Choroid plexus epithelial cell (primary cell): ENCODE measurements at regions not wholly inside any gene's neighbourhood (a gene's known extent, or its start where the extent isn't known, plus 50 kb on each side); places are given as distances from the start of the nearest gene placed in this dataset.
A peak's percentile ranks its signal among the peaks of the same experiment; 100 is the strongest.

Experiments
- DNase-seq: peaks from one replicate; pipeline ENCODE4 v3.0.0-alpha.2; 2010; ENCODE audit warnings: low read depth
- H3K4me3 ChIP-seq: 2 replicates; pipeline ENCODE4 v1.5.1; 2011; ENCODE audit warnings: low read depth, mild to moderate bottlenecking, control low read depth, low read length, moderate library complexity
- TF ChIP-seq, protein P1 (sequence below): conservative IDR thresholded peaks from 2 replicates; pipeline ENCODE4 v1.5.1; 2011; ENCODE audit warnings: low read depth, mild to moderate bottlenecking, control low read depth, inconsistent platforms, low read length, moderate library complexity

GRCh38 chr5:167822241-167822640, 469.2 kb upstream of the WWC1 start:
- DNase-seq, result peak; percentile 55
- no peak overlapping the region for H3K4me3 ChIP-seq

GRCh38 chr5:167823405-167823804, 468.0 kb upstream of the WWC1 start:
- no peak for DNase-seq
- H3K4me3 ChIP-seq, result no peak overlapping the region
- TF ChIP-seq, protein P1, sequence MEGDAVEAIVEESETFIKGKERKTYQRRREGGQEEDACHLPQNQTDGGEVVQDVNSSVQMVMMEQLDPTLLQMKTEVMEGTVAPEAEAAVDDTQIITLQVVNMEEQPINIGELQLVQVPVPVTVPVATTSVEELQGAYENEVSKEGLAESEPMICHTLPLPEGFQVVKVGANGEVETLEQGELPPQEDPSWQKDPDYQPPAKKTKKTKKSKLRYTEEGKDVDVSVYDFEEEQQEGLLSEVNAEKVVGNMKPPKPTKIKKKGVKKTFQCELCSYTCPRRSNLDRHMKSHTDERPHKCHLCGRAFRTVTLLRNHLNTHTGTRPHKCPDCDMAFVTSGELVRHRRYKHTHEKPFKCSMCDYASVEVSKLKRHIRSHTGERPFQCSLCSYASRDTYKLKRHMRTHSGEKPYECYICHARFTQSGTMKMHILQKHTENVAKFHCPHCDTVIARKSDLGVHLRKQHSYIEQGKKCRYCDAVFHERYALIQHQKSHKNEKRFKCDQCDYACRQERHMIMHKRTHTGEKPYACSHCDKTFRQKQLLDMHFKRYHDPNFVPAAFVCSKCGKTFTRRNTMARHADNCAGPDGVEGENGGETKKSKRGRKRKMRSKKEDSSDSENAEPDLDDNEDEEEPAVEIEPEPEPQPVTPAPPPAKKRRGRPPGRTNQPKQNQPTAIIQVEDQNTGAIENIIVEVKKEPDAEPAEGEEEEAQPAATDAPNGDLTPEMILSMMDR, result no peak

More at GRCh38 chr5:167822241-167822640, 469.2 kb upstream of the WWC1 start:
- TF ChIP-seq, protein P1, result no peak

GRCh38 chr5:167827766-167828165, 463.7 kb upstream of the WWC1 start:
- no peak for DNase-seq
- TF ChIP-seq, protein P1, result no peak

GRCh38 chr5:167831754-167832504, 459.5 kb upstream of the WWC1 start:
- no peak overlapping the region for H3K4me3 ChIP-seq
- no peak for DNase-seq
- TF ChIP-seq, protein P1, result no peak

More at GRCh38 chr5:167827766-167828165, 463.7 kb upstream of the WWC1 start:
- no peak overlapping the region for H3K4me3 ChIP-seq

- DNase-seq, result no peak
- H3K4me3 ChIP-seq, result no peak overlapping the region
- TF ChIP-seq, protein P1, result no peak
These were observed 458.8 kb upstream of the WWC1 start for GRCh38 chr5:167832609-167833008.

DNA sequence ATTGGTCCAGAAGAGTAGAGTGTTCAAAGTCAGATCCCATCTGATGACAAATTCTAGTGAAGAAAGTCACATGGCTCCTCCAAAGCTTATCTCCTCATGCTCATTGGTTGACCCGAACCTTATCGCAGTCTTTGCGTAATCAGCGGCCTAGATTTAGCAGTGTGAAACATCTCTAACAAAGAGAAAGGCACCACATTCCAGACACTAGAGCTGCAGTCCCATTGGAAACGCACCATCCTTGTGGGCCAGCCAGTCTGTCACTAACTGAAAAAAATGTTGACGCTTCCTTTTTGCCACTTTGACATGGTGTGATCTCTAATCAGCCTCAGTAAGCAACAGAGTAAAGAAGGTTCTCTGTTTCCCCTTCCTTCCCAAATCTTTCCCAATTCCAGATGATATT, 458.0 kb upstream of the WWC1 start:
- TF ChIP-seq, protein P1, result no peak
- no peak overlapping the region for H3K4me3 ChIP-seq
- DNase-seq, result no peak

DNA sequence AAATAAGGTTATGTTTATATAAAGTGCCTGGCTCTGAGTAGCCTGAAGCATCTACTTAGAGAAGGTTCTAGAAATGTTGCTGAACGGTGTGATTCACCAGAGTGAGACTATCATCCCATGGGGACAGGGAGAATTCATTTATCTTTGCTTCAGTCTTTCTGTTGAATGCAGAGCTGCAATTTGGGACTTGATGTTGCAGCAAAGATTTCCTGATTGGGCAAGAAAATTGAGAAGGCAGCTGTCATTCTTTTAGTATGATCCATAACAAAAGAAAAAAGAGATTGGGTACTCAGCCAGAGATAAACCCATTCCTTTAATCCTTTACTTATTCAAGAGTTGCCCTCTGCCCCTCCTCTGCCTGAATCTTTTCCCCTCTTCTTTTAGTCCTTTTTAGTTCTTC, 456.3 kb upstream of the WWC1 start:
- DNase-seq, result no peak
- no peak overlapping the region for H3K4me3 ChIP-seq
- TF ChIP-seq, protein P1, result no peak
